A549 (cell line): ENCODE measurements at regions not wholly inside any gene's neighbourhood (a gene's known extent, or its start where the extent isn't known, plus 50 kb on each side); places are given as distances from the start of the nearest gene placed in this dataset.

Experiments
- ESRRA ChIP-seq: fragments of 150-350 bp; IDR thresholded peaks from 2 replicates; pipeline ENCODE4 v1.6.1; 2014; ENCODE audit warnings: mild to moderate bottlenecking, low read length, borderline replicate concordance
- MAX ChIP-seq: IDR thresholded peaks from 2 replicates; pipeline ENCODE4 v1.6.1; 2012
- MYC ChIP-seq: IDR thresholded peaks from 2 replicates; pipeline ENCODE4 v1.6.1; 2012; ENCODE audit warnings: mild to moderate bottlenecking, inconsistent platforms, low read length, improper control_type of control experiment, borderline replicate concordance
- TF ChIP-seq, protein P1 (sequence below): fragments of >200 bp; sonication (Bioruptor Twin); formaldehyde crosslinking; IDR thresholded peaks from 3 replicates; pipeline ENCODE4 v1.5.1; 2016

- TF ChIP-seq MYC (no peak), MAX (no peak), ESRRA (no peak)
- TF ChIP-seq, protein P1, sequence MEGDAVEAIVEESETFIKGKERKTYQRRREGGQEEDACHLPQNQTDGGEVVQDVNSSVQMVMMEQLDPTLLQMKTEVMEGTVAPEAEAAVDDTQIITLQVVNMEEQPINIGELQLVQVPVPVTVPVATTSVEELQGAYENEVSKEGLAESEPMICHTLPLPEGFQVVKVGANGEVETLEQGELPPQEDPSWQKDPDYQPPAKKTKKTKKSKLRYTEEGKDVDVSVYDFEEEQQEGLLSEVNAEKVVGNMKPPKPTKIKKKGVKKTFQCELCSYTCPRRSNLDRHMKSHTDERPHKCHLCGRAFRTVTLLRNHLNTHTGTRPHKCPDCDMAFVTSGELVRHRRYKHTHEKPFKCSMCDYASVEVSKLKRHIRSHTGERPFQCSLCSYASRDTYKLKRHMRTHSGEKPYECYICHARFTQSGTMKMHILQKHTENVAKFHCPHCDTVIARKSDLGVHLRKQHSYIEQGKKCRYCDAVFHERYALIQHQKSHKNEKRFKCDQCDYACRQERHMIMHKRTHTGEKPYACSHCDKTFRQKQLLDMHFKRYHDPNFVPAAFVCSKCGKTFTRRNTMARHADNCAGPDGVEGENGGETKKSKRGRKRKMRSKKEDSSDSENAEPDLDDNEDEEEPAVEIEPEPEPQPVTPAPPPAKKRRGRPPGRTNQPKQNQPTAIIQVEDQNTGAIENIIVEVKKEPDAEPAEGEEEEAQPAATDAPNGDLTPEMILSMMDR, result no peak
Measured at GRCh38 chr10:4234661-4235060, 449.7 kb upstream of the KLF6 start.
